ENCODE measurements at regions not wholly inside any gene's neighbourhood (a gene's known extent, or its start where the extent isn't known, plus 50 kb on each side); places are given as distances from the start of the nearest gene placed in this dataset.
"Not testable (repeated sequence)": the region's sequence is repeated elsewhere in the genome, so short reads cannot be mapped to it uniquely, and the experiment has no call there.

DNA sequence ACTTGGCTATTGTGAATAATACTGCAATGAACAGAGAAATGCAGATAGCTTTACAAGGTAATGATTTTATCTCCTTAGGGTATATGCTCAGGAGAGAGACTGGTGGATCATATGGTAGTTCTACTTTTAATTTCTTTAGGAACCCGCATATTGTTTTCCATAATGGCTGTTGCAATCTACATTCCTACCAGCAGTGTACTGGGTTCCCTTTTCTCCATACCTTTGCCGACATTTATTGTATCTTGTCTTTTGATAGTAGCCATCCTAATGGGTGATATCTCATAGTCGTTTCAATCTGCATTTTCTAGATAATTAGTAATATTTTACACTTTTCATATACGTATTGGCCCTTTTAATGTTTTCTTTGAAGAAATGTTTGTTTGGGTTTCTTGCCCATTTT is 702.9 kb upstream of the ACVR2A start:
- no peak for DNase-seq (ENCODE audit: low read depth, low spot score)

DNA sequence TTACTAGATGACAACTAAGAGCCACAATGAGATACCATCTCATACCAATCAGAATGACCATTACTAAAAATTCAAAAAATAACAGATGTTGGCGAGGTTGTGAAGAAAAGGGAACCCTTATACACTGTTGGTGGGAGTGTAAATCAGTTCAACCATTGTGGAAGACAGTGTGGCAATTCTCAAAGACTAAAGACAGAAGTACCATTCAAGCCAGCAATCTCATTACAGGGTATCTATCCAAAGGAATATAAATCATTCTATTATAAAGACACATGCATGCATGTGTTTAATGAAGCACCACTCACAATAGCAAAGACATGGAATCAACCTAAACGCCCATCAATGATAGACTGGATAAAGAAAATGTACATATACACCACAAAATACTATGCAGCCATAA is 705.1 kb upstream of the ACVR2A start:
- DNase-seq (ENCODE audit: low read depth, low spot score), result not testable (repeated sequence)

DNA sequence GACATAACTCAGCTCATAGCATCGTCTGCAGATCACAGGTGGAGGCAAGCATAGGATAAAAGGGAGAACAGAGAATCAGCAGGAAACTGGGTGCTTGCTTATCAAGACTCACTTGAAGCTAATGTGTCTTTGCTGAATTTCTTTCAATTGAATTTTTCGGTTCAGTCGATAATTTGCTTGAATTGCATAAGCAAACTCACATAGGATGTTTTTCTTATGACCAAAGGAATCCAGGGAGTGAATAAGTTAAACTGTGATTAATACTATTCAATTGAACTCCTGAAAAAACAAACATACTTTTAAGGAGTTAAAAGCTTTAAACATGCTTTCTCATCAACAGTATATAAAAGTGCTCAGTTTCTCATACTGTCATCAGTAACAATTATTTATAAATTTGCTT is 707.1 kb upstream of the ACVR2A start:
- DNase-seq (ENCODE audit: low read depth, low spot score), result no peak

DNA sequence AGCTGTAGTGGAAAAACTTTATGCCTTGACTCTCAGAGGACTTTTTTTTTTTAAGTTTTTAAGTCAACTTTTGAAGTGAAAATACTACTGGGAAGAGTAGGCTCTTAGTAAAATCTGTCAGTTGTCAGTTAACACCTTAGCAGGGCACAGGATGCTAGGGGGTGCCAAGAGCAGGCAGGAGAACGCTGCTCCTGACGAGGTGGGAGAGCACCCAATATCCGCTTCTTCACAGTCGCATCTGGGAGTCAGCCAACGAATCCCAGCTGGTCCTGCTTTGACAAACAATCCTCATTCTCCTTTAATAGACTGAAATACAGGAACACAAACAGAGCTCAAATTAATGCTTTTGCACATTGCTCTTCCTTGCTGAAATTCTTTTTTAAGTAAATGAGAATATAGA is 709.5 kb upstream of the ACVR2A start:
- DNase-seq (ENCODE audit: low read depth, low spot score), result no peak

DNA sequence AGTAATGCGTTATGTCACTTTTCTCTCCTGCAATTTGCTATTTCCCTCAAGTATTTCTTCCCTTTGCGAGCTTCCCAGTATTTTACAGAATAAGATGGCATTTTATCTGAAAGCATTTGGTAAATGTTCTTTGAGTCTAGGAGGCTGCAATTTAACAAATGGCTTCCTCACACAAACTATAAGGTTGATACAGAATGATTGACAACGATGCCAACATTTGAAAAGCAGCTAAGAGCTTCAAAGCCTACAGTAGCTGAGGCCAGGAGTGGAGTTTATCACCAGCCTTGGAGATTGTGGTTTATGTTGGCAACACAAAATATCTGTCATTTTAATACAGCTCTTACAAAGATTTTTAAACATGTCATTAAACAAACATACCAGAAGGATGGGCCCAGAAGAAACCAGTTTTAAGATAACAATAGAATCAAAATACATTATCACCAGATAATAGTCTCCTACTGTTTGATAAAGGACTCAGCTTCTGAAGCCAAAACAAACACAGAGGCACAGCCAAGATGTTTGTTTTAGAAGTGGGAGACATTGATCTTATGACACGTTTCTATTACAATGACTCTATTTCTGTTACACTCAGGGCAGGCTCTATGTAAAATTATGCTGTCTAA is 711.4 kb upstream of the ACVR2A start:
- no peak for DNase-seq (ENCODE audit: low read depth, low spot score)

DNA sequence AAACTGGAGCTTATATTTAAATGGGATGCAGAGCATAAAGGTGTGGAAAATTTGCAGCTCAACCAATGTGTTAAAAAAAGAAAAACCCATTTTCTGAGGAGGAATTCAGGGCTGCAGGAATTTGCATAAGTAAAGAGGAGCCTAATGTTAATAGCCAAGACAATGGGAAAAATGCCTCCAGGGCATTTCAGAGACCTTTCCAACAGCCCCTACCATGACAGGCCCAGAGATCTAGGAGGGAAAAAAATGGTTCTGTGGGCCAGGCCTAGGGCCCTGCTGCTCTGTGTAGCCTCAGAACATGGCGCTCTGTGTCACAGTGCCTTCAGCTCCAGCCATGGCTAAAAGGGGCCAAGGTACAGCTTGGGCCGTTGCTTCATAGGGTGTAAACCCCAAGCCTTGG is 719.7 kb upstream of the ACVR2A start:
- DNase-seq (ENCODE audit: low read depth, low spot score), result no peak

DNA sequence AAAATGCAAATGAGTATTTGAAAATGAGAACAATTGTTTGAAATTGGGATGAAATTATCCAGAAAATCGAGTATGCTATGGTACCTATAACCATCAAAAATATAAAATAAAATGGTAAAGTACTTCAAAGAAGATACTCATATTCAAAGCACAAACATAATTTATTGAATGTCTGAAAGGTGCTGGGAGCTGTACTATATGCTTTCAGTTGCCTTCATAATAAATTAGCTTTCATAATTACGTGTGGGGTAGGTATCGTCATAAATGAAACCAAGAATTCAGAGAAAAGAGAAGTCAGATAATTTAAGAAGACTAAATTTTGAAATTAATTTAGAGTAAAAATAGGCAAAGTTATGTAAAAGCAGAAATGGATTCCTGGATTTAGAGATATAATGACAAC is 721.9 kb upstream of the ACVR2A start:
- DNase-seq (ENCODE audit: low read depth, low spot score), result no peak

DNA sequence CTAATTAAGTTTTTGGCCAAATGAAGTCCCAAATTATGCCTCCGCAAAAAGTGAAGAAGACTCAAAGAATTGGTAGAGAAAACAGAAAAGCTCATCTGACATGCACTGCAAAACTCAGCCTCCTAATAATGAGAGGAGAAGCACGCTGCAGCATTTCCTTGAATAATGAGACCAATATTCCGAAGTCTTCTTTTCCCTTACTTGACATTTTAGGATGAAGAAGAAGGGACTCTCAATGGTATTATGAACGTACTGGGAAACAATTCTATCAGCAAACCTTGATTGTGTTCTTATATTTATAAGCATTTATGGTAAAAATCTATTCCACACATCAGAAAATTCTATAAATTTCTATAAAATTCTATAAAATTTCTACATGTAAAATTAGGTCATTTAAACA is 733.9 kb upstream of the ACVR2A start:
- DNase-seq (ENCODE audit: low read depth, low spot score), result no peak

DNA sequence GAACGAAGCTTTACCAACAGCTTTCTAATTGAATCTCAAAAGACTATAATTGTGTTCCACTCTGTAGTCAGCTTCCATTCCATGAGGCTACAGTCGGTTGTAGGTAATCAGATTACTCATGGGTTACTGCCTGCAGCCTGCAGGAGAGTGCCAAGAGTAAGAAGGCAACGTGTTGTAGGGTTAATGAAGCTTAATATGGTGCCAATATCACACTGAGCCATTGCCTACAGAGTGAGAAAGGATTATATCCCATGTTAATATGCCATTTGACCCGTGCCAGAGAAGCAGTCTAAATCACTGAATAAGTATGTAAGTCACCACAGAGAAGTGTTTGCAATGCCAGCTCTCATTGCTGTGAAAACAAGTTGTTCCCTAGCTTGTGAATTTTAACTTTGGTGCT is 734.5 kb upstream of the ACVR2A start:
- no peak for DNase-seq (ENCODE audit: low read depth, low spot score)

DNA sequence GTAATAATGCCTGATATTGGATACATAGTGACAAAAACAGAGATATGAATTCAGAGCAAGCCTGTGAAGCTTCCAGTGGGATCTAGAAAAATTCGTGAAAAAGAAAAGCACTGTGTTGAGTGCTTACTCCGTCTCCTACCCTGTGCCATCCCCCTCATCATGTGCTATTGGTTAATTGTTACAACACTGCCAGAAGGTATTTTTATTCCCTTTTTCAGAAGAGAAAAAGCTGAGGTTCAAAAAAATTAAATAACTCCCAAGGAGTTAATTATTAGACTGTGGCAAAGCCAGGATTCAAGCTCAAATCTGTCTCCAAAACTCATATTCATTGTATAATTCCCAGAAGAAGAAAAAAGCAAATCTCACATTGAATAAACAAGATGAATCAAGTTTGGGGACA is 735.5 kb upstream of the ACVR2A start:
- DNase-seq (ENCODE audit: low read depth, low spot score), result no peak

DNA sequence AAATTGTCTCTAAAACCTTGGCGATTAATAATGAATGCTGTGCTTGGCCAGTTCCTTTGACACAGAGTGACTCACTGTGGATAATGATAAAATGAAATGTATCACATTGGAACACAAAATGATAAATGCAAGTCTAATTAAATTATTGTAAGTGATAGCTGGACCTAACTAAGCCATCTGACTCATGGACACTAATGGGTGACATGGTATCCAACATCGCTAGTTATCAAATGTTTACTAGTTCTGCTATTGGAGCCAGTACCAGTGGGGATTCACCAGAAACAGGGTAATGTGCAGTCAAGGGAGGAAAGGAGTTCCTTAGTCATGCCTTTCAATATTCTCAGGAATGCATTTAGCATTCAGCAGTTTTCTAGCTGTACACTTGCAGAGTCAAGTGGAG is 736.3 kb upstream of the ACVR2A start:
- no peak for DNase-seq (ENCODE audit: low read depth, low spot score)

DNA sequence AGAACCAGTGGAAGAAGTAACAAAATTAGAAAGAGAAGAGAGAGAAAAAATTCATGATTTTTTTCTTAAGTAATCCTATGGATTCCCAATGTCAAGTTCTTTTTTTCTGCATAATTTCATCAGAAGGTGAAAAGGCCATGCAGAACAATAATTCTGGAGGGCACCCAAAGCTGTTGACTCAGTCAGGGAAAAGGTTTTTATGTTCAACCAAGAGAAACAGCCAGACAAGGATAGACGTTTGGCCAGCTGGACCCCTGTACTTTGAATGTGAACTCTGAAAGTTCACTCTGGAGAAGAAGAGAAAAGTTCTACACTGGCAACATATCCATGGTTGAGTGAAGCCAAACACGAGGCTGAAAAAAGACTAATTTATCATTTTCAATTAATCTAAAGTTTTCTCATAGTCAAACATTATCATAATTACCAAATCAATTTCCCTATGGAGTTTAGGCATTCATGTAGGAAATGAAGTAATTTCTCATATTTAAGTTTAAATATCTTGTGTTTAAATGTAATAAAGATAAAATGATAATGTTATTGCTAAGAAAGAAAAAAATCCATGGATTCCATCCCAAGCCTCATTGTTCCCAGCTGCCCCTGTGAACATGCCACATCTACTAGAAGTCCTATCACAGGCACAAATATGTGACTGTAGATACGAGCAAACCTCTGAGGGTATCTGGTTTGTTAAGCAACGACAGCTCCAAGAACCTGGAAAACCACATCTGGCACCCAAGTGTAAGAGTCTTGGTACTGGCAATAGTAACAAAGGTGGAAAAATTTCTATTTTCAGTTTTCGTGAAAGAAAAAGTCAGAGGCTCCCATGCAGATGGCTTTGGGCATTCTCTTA is 742.7 kb upstream of the ACVR2A start:
- no peak for DNase-seq (ENCODE audit: low read depth, low spot score)

DNA sequence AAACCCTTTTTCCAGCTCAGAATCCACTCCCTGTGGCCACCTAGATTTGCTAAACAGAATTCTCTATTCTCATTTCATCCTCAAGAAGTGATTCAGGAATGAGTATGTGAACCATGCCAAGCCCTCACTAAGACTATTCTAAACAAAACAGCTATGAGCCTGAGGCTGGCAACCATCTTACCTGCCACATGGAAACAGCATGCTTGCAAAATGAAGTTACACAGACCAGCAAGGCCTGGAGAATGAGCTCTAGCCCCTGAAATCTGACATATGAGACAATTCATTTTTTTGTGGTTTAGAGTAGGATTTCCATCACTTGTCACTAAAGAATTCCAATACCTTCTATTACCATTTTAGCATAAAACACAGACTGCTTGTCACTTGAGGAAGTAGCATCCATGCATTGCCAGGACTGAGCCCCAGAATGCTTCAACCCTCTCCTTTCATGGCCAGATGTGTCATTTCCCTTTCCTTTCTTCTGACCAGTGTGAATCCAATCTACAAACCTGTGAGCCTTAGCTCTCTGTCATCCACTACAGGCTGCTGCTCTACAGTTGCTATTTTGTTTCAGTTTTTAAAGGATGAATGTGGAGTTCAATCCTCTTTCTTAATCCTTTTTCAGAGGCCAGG is 744.3 kb upstream of the ACVR2A start:
- DNase-seq (ENCODE audit: low read depth, low spot score), result no peak

DNA sequence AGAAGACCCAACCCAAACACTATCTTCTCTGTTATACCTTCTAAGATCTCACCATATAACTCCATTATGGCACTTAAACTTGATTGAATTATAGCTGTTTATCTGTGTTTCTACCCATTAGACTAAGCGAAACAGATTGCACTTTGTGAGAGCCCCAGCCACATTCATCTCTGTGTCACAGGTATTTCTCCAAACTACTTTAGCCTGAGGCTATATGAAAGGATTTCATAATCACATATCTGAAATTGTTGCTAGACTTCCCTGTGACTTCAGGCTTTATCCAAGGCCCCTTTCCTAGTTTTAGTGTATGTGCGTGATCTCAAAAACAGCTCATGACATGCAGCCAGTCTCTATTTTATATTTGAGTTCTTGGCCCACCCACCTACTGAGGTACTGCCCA is 745.0 kb upstream of the ACVR2A start:
- no peak for DNase-seq (ENCODE audit: low read depth, low spot score)

DNA sequence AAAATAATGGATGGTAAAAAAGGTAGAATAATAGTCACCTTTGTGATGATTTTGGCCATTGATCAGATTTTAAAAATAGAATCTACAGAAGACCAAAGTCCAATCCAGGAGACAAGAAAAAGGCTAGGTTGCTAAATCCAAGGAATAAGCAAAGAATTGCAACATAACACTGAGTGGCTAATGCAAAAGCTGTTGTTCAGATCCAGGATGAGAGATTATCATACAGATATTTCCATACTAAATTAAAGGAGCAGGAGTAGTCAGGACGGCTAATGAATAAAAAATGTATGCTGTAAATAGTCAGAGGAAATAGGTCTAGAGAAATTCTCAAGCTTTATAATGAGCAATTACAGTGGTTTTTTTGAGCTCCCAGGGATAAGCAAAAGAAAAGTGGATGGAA is 745.9 kb upstream of the ACVR2A start:
- no peak for DNase-seq (ENCODE audit: low read depth, low spot score)

DNA sequence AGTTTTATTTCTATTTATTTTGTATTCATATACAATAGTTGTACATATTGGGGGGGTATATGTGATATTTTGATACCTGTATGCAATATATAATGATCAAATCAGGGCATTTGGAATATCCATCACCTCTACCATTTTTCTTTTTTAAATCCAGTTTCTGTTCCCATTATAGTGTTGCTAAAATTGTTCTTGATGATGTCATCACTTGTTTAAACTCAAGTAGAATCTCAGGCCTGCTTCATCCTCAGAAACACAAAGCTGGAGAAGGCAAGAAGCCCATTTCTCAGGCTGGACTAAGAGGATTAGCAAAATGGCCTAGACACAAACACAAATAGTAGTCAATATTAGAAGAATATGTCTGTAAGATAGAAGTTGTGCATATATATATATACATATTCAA is 747.1 kb upstream of the ACVR2A start:
- no peak for DNase-seq (ENCODE audit: low read depth, low spot score)

DNA sequence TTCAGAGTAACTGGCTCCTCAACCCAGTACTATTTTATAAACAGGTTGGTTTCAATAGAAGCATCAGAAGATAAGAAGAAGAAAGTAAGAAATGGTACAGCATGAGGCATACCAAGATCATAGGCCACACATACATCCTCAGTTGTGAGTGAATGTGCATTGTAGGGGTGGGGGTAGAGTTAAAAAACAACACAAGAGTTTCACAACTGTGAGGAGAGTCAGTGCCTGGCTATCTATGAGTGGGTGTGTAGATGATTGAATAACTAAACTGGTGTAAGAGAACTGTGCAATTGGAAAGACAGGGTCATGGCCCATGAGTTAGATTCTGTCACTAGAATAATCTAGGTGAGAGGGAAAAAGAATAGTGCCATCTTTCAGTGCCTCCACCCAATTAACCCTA is 748.2 kb upstream of the ACVR2A start:
- DNase-seq (ENCODE audit: low read depth, low spot score), result no peak

DNA sequence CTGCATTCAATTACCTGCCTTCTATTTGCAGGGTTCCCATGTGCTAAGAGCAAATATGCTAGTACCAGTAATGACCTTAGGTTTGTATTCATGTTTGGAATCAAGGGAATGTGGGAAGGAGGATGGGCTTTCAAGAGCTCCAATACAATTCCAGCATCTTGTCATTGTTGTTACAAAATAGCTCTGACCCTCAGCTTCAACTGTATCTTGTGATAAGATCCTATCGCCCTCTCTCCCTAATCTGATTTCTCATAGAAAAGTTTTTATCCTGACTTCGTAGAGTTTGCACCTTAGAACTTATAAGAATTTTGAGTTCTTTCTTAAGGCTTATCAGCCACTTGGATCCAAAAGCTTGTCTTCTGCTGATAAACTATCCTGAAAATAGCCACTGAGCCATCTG is 749.5 kb upstream of the ACVR2A start:
- DNase-seq (ENCODE audit: low read depth, low spot score), result no peak

DNA sequence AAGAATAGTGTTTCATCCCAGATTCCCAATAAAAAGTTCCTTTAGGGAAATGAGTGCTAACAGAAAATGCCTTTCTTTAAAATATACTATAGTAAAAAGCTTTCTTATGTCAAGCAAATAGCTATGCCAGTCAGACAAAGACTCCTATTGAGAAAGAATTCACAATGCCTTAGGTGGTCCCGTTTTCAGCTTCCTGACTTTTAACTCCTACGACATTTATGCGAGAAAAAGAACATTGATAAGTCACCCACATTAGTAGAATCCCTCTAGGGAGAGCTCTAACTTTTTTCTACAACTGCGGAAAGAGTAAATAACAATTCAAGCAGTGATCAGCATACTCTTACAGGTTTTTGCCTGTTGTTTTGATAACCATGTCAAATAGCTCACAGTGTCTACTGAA is 750.8 kb upstream of the ACVR2A start:
- DNase-seq (ENCODE audit: low read depth, low spot score), result no peak

DNA sequence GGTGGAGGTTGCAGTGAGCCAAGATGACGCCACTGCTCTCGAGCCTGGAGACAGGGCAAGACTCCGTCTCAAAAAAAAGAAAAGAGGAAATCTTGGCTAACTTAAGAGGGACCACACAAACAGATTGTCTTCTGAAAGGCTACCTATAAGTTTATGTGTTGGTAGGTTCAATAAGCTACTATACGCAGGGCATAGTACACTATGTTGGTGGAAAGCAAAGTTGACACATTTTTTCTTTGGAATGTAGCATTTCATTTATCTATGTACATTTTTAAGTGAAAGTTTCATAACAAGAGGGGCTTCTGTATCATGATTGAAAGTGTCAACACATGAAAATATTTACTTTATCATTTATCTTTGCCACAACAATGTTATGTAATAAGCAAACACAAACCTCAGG is 752.6 kb upstream of the ACVR2A start:
- no peak for DNase-seq (ENCODE audit: low read depth, low spot score)

DNA sequence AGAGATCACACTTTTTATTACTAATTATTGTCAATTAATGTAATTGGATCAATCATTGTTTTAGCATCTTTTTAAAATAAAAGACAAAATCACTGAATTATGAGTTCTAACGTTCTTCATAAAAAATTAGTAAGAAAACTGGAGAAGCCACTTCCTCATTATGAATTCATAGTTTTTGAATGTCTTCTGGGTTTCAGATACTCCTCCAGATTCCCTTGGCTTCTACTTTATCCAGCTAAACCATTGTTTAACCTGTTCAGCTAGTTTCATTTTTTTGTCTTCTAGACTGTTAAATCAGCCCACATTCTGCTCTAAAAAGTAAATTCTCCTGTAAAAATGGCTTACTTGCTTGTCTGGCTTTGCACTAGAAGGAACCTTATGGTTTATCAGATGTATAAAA is 753.4 kb upstream of the ACVR2A start:
- no peak for DNase-seq (ENCODE audit: low read depth, low spot score)

DNA sequence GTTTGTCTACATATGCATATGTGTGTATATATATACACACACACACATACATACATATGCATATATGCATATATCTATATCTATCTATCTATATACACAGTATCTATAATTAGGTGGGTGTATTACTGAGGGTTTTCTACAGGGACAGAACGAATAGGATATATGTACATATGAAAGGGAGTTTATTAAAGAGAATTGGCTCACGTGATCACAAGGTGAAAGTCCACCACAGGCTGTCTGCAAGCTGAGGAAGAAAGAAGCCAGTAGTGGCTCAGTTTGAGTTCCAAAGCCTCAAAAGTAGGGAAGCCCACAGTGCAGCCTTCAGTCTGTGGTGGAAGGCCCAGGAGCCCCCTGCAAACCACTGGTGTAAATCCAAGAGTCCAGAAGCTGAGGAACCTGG is 756.0 kb upstream of the ACVR2A start:
- DNase-seq (ENCODE audit: low read depth, low spot score), result no peak

DNA sequence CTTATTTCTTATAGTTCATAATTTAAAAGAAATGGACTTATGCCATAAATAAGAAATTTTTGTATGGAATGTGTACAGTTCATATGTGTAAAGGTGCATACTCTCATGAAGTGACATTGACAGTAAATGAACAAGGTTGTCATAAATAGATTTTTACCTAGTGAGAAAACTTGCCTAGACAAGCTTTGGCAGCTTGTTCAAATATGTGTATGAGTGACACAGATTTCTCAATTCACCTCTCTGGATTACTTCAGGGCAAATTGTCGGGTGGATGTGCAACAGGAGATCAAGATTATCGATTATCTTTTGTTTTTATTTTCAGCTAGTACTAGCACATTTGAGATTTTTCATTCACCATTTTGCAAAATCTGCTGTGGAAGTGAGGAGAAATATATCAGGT is 758.1 kb upstream of the ACVR2A start:
- DNase-seq (ENCODE audit: low read depth, low spot score), result no peak
